Activated CD8-positive, alpha-beta memory T cell treated with anti-CD3 and anti-CD28 coated beads, Interleukin-2, amount 10 ng/mL, durations not matched to agents 7 days and 5 days (primary cell): ENCODE measurements at regions not wholly inside any gene's neighbourhood (a gene's known extent, or its start where the extent isn't known, plus 50 kb on each side); places are given as distances from the start of the nearest gene placed in this dataset.

Experiments used
- ATAC-seq: fragments of 150-1000 bp; cut with Tn5 transposase; one replicate; pipeline ENCODE4 v1.10.0; 2021; ENCODE audit warnings: moderate library complexity
- CTCF ChIA-PET: fragments of 350-600 bp; sonication (Branson Sonifier 250); formaldehyde crosslinking; loops from one replicate; lab custom pipeline; 2021; ENCODE audit warnings: antibody characterized with exemption; lab: Charles Lee
- DNase-seq: peaks from one replicate; pipeline ENCODE4 v3.0.0-alpha.2; 2020
- H3K27ac Mint-ChIP-seq: one replicate; pipeline ENCODE4 v1.8.0; 2021; ENCODE audit warnings: mild to moderate bottlenecking, mixed read lengths
- H3K27me3 Mint-ChIP-seq: one replicate; pipeline ENCODE4 v1.8.0; 2021; ENCODE audit warnings: mixed read lengths
- H3K36me3 Mint-ChIP-seq: one replicate; pipeline ENCODE4 v1.8.0; 2021; ENCODE audit warnings: mild to moderate bottlenecking, mixed read lengths
- H3K4me1 Mint-ChIP-seq: one replicate; pipeline ENCODE4 v1.8.0; 2021; ENCODE audit warnings: mixed read lengths
- H3K4me3 Mint-ChIP-seq: one replicate; pipeline ENCODE4 v1.8.0; 2021; ENCODE audit warnings: mild to moderate bottlenecking, moderate library complexity, mixed read lengths
- H3K9me3 Mint-ChIP-seq: one replicate; pipeline ENCODE4 v1.8.0; 2022; ENCODE audit warnings: low read depth, mixed read lengths

DNA sequence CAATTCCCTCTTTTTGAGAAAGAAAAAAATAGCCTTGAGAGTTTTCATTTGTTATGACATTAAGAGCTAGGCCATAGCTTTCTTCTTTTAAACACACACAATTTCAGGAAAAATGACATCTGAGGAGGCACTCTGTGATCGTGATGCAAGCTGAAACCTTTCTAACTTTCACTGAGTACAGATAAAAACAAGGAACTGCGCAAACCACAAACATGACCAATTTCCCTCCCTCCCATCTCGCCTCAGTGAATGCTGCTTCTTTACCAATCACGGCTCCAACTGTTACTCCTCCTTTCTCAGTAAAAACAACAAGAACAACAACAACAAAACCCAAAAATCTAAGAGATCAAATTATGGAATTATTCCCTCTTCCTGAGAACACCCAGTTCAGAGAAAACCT lies 626.8 kb downstream of the TLL1 start:
- H3K27me3 Mint-ChIP-seq: no peaks in the 10 kb centered on the region
- H3K36me3 Mint-ChIP-seq: no peaks in the 10 kb centered on the region
- CTCF ChIA-PET: no interaction called here
- H3K4me3 Mint-ChIP-seq: no peak overlapping the region
- H3K9me3 Mint-ChIP-seq: peaks cover 4% of the 10 kb centered on the region
- DNase-seq: no peak
- no peak overlapping the region for H3K27ac Mint-ChIP-seq
- ATAC-seq: no peak
- H3K4me1 Mint-ChIP-seq: no peaks in the 10 kb centered on the region

DNA sequence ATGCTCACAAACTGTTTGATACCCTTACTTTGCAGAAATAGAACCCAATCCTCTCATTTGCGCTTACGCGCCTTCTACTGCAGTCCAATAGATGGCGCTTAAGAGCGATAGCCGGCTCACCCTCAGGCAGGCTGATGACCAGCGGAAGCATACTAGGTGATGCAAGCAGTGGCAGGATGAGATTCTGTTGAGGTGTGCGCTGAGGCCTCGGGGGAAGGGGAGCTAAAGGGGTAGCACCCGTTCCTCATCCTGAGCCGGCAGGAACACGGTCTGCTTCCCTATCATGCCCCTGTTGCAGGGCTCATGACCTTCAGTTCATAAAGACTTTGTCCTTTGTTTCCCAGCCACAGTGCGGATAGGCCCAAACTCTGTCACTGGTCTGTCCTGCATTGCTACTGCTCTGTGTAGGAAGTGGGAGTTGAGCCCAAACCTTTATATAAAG lies 628.9 kb downstream of the TLL1 start:
- DNase-seq: no peak

DNA sequence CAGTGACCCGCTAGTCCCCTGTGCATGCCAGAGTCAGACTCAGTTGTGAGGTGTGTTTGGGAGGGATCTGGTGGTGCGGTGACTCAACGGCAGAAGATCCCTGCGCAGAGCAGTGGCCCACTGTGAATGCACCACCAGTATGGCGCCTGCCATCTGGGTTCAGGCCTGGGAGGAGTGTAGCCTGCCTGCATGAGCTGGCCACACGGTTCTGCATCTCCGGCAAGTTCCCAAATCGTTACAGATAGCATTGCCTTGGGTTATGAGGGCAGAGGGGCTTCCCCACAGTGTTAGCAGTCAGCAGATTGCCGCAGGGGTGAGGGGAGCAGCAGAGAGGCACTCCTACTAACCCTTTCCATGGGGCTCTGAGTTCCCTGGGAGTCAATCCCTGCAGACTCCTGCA lies 629.6 kb downstream of the TLL1 start:
- CTCF ChIA-PET: no interaction called here
- no peaks in the 10 kb centered on the region for H3K4me1 Mint-ChIP-seq
- no peak overlapping the region for H3K27ac Mint-ChIP-seq
- H3K9me3 Mint-ChIP-seq: peaks cover 4% of the 10 kb centered on the region
- no peak for ATAC-seq
- H3K36me3 Mint-ChIP-seq: no peaks in the 10 kb centered on the region
- DNase-seq: no peak
- H3K27me3 Mint-ChIP-seq: no peaks in the 10 kb centered on the region
- no peak overlapping the region for H3K4me3 Mint-ChIP-seq

More for the DNA sequence above, 628.9 kb downstream of the TLL1 start:
- H3K27me3 Mint-ChIP-seq: no peaks in the 10 kb centered on the region
- no peak overlapping the region for H3K27ac Mint-ChIP-seq
- H3K4me1 Mint-ChIP-seq: no peaks in the 10 kb centered on the region
- H3K36me3 Mint-ChIP-seq: no peaks in the 10 kb centered on the region
- ATAC-seq: no peak
- CTCF ChIA-PET: no interaction called here
- no peak overlapping the region for H3K4me3 Mint-ChIP-seq
- peaks cover 4% of the 10 kb centered on the region for H3K9me3 Mint-ChIP-seq

DNA sequence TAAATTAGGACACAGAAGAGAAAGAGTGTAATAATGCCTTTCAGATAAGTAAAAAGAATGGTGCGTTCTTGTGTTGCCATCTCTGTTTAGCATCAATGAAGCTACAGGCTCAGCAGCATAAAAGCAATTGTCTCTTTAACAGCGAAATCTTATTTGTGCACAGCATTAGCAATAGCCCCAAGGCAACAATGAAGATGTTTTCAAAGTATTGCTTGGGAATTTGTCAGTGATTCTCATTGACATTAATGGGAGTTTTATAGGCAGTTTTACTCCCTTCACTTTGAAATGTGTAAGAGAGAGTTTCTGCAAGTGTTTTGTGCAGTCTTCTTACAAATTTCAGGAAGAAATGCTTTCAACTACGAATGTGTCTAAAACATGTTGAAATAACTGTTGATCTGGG lies 633.0 kb downstream of the TLL1 start:
- H3K4me1 Mint-ChIP-seq: no peaks in the 10 kb centered on the region
- H3K27ac Mint-ChIP-seq: no peak overlapping the region
- no peak overlapping the region for H3K4me3 Mint-ChIP-seq
- no peak for DNase-seq
- no peak for ATAC-seq
- H3K9me3 Mint-ChIP-seq: no peaks in the 10 kb centered on the region
- no peaks in the 10 kb centered on the region for H3K36me3 Mint-ChIP-seq
- no peaks in the 10 kb centered on the region for H3K27me3 Mint-ChIP-seq
- CTCF ChIA-PET: no interaction called here

DNA sequence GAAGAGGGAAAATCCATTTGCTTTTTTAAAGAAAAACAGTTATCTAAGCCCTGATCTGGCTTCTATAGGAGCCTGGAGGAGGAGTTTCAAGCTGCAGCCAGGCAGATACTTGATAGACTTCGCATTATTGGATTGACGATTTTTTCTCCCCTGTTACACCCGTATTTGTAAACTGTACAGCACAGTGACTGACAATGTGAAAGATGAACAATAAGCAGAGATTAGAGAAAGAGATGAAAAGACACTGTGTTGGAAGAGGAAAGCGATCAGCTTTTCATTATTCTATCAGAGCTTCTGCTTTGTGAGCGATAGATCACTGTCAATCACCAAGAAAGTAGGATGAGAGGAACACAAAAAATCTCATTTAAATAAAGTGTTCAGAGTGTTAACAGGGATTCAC lies 639.2 kb downstream of the TLL1 start:
- Mint-ChIP-seq H3K4me3 (no peak overlapping the region), H3K36me3 (no peaks in the 10 kb centered on the region), H3K27me3 (no peaks in the 10 kb centered on the region), H3K9me3 (peaks cover 10% of the 10 kb centered on the region), H3K27ac (no peak overlapping the region), H3K4me1 (no peaks in the 10 kb centered on the region)
- CTCF ChIA-PET: no interaction called here
- ATAC-seq: no peak
- DNase-seq: no peak

DNA sequence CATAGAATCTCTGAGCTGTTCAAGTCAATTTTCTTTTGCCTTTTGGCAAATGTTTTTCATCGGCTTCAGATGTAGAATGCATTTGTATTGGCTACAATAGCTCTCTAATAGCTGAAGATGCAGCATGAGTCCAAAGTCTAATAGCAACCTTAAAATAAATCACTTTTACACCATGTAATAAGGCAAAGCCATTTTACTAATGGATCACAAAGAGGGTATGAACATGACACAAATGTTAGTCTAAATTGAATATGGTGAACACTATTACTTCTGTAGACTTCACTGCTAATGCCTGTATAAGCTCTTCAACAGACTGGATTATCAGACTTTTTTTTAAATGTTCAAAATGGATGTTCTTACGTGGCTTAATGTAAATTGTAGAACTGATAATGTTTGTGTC lies 645.3 kb downstream of the TLL1 start:
- Mint-ChIP-seq H3K27ac (no peak overlapping the region), H3K27me3 (no peaks in the 10 kb centered on the region), H3K4me1 (no peaks in the 10 kb centered on the region), H3K9me3 (peaks cover 6% of the 10 kb centered on the region), H3K4me3 (no peak overlapping the region), H3K36me3 (no peaks in the 10 kb centered on the region)
- CTCF ChIA-PET: interaction anchor here (0.6 kb wide), 1 partner anchor 19 kb away, joined by 3 read pairs; no protein-coding TSS in a partner anchor
- no peak for ATAC-seq
- no peak for DNase-seq

DNA sequence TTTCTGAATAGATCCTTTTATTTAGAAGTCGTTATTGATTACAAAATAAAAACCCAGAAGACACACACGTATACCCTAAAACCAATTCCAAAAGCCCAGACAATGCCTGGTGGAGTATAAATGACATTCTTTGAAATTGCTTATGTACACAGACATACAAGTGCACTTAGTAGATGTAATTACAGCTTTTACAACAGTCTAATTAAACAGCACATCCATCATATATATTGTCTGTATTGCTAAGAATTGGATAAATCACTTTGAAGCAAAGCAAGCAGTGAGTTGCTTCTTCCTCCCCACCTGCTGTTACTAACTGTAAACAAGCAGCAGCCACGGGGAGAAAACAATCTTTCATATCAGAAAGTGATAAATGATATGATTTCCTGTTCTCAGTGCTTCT lies 645.7 kb downstream of the TLL1 start:
- DNase-seq (no peak), ATAC-seq (no peak)
- H3K27me3 Mint-ChIP-seq: no peaks in the 10 kb centered on the region
- no peak overlapping the region for H3K4me3 Mint-ChIP-seq
- H3K27ac Mint-ChIP-seq: no peak overlapping the region
- H3K9me3 Mint-ChIP-seq: peaks cover 6% of the 10 kb centered on the region
- no peaks in the 10 kb centered on the region for H3K4me1 Mint-ChIP-seq
- CTCF ChIA-PET: no interaction called here
- no peaks in the 10 kb centered on the region for H3K36me3 Mint-ChIP-seq

DNA sequence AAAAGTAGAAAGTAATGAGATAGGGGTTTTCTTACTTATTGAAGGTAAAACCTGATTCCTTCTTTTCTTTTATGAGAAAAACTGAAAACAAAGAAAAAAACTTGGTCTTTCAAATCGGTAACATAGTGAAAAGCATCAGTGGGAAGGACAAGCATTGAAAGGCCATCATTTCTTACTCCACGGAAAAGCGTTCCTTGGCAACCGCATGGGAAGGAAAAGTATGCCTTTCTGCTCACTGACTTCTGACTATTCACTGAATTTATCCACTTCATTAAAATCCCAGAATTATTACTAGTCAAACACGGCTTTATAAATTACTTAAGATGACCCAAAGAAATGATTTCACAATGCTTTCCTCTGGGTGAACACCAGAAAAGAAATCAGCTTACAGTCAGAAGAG lies 646.7 kb downstream of the TLL1 start:
- DNase-seq (no peak), ATAC-seq (no peak)
- H3K36me3 Mint-ChIP-seq: no peaks in the 10 kb centered on the region
- no peak overlapping the region for H3K27ac Mint-ChIP-seq
- CTCF ChIA-PET: no interaction called here
- H3K4me1 Mint-ChIP-seq: no peaks in the 10 kb centered on the region
- H3K27me3 Mint-ChIP-seq: no peaks in the 10 kb centered on the region
- peaks cover 6% of the 10 kb centered on the region for H3K9me3 Mint-ChIP-seq
- no peak overlapping the region for H3K4me3 Mint-ChIP-seq

DNA sequence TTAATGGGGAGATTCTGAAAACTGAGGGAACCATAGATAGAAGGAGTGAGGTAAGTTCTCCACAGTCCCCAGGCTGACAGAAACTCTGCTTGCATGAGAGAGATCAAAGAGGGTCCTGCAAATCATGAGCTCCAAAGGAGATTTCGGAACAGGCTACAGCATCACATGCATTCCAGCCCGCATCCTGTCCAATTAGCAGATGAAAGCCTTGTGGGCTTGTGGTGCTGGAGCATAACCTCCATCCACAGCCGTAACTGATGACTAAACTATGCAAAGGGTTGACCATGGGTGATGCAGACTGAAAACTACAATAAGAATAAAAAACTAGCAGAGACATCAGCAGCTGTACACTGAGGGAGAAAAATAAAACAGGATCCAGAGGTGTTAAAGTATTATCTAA lies 654.5 kb downstream of the TLL1 start:
- no peaks in the 10 kb centered on the region for H3K27me3 Mint-ChIP-seq
- H3K4me1 Mint-ChIP-seq: no peaks in the 10 kb centered on the region
- H3K27ac Mint-ChIP-seq: no peak overlapping the region
- no peak for ATAC-seq
- H3K36me3 Mint-ChIP-seq: no peaks in the 10 kb centered on the region
- CTCF ChIA-PET: no interaction called here
- DNase-seq: no peak
- peaks cover 2% of the 10 kb centered on the region for H3K9me3 Mint-ChIP-seq
- no peak overlapping the region for H3K4me3 Mint-ChIP-seq

DNA sequence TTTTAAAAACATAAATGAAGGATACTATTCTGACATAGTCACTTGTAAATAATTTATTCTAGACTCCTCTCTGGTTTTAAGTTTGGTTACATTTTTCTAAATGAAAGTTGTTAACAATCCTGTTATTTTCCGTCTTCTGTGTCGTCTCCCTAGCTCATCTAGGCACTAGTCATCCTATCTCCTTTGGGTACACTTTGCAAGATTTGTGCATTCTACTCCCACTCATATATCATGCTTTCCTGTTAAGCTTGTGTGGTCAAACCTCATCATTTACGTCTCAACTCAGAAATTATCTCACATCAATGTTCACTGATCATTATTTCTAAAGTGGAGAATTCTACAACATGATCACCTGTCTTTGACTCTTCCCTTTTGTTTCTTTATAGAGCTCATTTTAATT lies 658.7 kb downstream of the TLL1 start:
- no peak for ATAC-seq
- no peaks in the 10 kb centered on the region for H3K36me3 Mint-ChIP-seq
- CTCF ChIA-PET: no interaction called here
- no peak overlapping the region for H3K4me3 Mint-ChIP-seq
- no peak overlapping the region for H3K27ac Mint-ChIP-seq
- no peak for DNase-seq
- no peaks in the 10 kb centered on the region for H3K4me1 Mint-ChIP-seq
- peaks cover 2% of the 10 kb centered on the region for H3K9me3 Mint-ChIP-seq
- H3K27me3 Mint-ChIP-seq: no peaks in the 10 kb centered on the region

DNA sequence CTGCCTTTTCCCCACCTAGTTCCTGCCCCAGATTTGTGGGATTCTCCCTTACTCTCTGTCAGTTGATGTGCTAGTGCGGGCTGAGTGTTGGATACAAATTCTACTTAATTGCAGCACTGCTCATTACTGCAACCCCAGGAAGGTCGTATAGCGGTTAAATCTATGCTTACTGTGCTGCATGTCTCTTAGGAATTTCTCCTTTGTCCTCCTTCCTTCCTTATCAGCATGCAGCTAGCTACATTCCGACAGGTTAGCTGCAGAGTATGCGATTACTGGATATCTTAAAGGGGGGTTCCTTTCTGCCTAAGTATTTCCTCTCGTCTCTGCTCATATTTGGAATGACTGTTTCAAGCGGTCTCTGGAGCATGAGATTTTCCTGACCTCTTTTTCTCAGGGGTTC lies 662.8 kb downstream of the TLL1 start:
- no peak for ATAC-seq
- no peak overlapping the region for H3K27ac Mint-ChIP-seq

DNA sequence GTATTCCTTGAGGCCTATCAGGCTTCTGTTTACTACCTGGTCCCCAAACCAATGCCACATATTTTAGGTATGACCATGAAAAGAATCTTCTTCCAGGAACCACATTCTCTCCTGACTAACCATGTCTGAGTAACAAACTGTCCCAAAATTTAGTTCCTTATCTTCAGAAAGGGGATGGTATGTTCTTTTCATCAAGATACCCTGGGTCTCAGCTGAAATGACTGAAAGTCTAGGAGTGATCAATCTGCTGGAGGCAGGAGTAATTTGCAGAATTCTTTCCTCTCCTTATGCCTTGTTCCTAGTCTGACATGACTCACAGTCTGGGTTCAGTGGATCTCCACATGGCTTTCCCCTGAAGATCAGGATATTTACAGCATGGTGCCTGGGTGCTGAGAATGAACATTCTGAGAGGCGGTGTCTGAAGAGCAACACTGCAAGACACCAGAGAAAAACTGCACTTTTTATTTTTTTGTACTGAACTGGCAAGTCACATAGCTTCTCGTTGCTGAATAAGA lies 665.5 kb downstream of the TLL1 start:
- CTCF ChIA-PET: no interaction called here
- no peaks in the 10 kb centered on the region for H3K4me1 Mint-ChIP-seq
- ATAC-seq (no peak), DNase-seq (no peak)
- no peak overlapping the region for H3K4me3 Mint-ChIP-seq
- no peaks in the 10 kb centered on the region for H3K9me3 Mint-ChIP-seq
- H3K27ac Mint-ChIP-seq: no peak overlapping the region
- H3K27me3 Mint-ChIP-seq: no peaks in the 10 kb centered on the region
- no peaks in the 10 kb centered on the region for H3K36me3 Mint-ChIP-seq

More for the DNA sequence above, 662.8 kb downstream of the TLL1 start:
- H3K36me3 Mint-ChIP-seq: no peaks in the 10 kb centered on the region
- no peaks in the 10 kb centered on the region for H3K4me1 Mint-ChIP-seq
- no peaks in the 10 kb centered on the region for H3K9me3 Mint-ChIP-seq
- H3K27me3 Mint-ChIP-seq: no peaks in the 10 kb centered on the region
- H3K4me3 Mint-ChIP-seq: no peak overlapping the region
- CTCF ChIA-PET: no interaction called here
- DNase-seq: no peak

DNA sequence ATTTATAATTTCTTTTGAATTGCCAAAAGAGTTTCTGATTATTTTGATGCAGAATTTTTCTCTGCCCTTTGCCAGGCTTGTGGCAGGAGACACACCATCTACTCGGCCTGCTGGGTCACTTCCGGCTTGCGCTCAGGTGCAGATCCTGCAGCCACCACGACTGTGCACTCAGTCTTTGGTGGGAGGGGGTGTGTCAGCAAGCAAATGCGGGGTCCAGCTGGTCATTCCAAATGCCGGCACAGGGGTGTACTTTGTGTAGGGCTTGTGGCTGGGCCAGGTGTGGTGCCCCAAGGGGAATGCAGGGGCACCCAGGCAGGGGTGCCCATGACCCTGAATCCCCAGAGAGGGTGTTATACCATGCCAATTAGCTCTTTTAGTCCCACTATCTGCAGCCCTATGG lies 673.0 kb downstream of the TLL1 start:
- no peaks in the 10 kb centered on the region for H3K36me3 Mint-ChIP-seq
- H3K9me3 Mint-ChIP-seq: no peaks in the 10 kb centered on the region
- H3K27ac Mint-ChIP-seq: no peak overlapping the region
- H3K4me3 Mint-ChIP-seq: no peak overlapping the region
- ATAC-seq (no peak), DNase-seq (no peak)
- H3K4me1 Mint-ChIP-seq: no peaks in the 10 kb centered on the region
- no peaks in the 10 kb centered on the region for H3K27me3 Mint-ChIP-seq
- CTCF ChIA-PET: no interaction called here

DNA sequence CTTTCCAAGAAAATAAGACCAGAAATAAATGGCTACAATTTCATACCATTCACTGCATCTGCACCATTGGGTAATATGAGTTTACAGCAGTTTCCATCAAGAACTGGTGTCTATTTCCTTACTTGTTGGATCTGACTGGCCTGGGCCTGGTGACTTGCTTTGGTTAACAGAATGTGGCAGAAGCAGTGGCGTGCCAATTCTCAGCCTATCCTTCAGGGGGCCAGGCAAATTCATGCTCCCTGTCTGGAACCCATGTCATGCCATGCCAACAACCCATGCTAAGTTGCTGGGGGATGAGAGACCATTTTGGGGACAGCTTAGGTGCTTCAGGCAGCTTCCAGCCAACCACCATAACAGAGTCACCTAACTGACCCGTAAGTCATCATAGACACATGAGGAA lies 656.7 kb downstream of the SPOCK3 start:
- H3K27me3 Mint-ChIP-seq: no peaks in the 10 kb centered on the region
- H3K4me1 Mint-ChIP-seq: no peaks in the 10 kb centered on the region
- CTCF ChIA-PET: no interaction called here
- H3K4me3 Mint-ChIP-seq: no peak overlapping the region
- H3K27ac Mint-ChIP-seq: no peak overlapping the region
- ATAC-seq (no peak), DNase-seq (no peak)
- no peaks in the 10 kb centered on the region for H3K36me3 Mint-ChIP-seq
- peaks cover 5% of the 10 kb centered on the region for H3K9me3 Mint-ChIP-seq

DNA sequence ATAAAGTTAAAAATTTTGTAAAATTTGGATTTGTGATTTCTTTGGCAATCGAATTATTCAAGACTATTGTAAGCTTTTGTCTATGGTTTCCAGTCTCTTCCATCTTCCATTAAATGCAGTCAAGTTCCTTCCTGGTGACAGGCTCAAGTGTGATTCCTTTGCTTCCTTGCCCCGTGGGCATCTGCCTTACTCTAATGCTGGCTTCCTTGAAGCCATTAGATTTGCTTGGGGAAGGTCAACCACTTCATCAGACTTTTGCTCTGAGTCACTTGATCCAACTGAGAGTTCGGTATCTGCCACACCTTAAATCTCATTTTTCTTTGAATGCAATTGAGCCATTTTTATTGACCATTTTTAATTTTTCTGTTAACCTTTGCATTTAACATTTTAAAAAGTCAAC lies 648.8 kb downstream of the SPOCK3 start:
- peaks cover 8% of the 10 kb centered on the region for H3K9me3 Mint-ChIP-seq
- no peak for DNase-seq
- H3K4me1 Mint-ChIP-seq: no peaks in the 10 kb centered on the region
- H3K27ac Mint-ChIP-seq: no peak overlapping the region
- H3K4me3 Mint-ChIP-seq: no peak overlapping the region
- H3K27me3 Mint-ChIP-seq: no peaks in the 10 kb centered on the region
- H3K36me3 Mint-ChIP-seq: no peaks in the 10 kb centered on the region
- CTCF ChIA-PET: no interaction called here
- no peak for ATAC-seq
